Suprapubic skin (tissue), 4 donors: ENCODE measurements at regions not wholly inside any gene's neighbourhood (a gene's known extent, or its start where the extent isn't known, plus 50 kb on each side); places are given as distances from the start of the nearest gene placed in this dataset.

Experiments used
- DNase-seq, 2 donors: peaks; one replicate each; pipeline ENCODE4 v3.0.0-alpha.2; 2019; ENCODE audit warnings: low spot score in 2 of 2
- H3K27ac ChIP-seq: fragments of 200-600 bp; sonication (generic); one replicate; pipeline ENCODE4 v1.5.1; 2019
- H3K27me3 ChIP-seq: fragments of 200-600 bp; sonication (generic); one replicate; pipeline ENCODE4 v1.5.1; 2019
- H3K36me3 ChIP-seq: fragments of 200-600 bp; sonication (generic); one replicate; pipeline ENCODE4 v1.5.1; 2019
- H3K4me1 ChIP-seq: fragments of 200-600 bp; sonication (generic); one replicate; pipeline ENCODE4 v1.5.1; 2019
- H3K4me3 ChIP-seq: fragments of 200-600 bp; sonication (generic); one replicate; pipeline ENCODE4 v1.5.1; 2019; ENCODE audit warnings: mild to moderate bottlenecking
- H3K9me3 ChIP-seq: fragments of 200-600 bp; sonication (generic); one replicate; pipeline ENCODE4 v1.5.1; 2019
- CTCF ChIP-seq, 2 donors: fragments of 200-600 bp in 1 of 2; fragments of 450-650 bp in 1 of 2; sonication (generic) in 1 of 2; IDR thresholded peaks; one replicate each; pipeline ENCODE4 v1.5.1; 2016 to 2019; ENCODE audit warnings: antibody characterized with exemption in 2 of 2, mild to moderate bottlenecking in 1 of 2, moderate library complexity in 1 of 2
- EP300 ChIP-seq: sonication (generic); formaldehyde crosslinking; IDR thresholded peaks from one replicate; pipeline ENCODE4 v1.6.1; 2017; ENCODE audit warnings: antibody characterized with exemption
- POLR2A ChIP-seq, 2 donors: fragments of 450-650 bp; IDR thresholded peaks; one replicate each; pipeline ENCODE4 v1.6.1; 2017; ENCODE audit warnings: antibody characterized with exemption in 2 of 2, mild to moderate bottlenecking in 2 of 2, moderate library complexity in 2 of 2
- POLR2AphosphoS5 ChIP-seq, 3 donors: sonication (generic); formaldehyde crosslinking; IDR thresholded peaks; one replicate each; pipeline ENCODE4 v1.6.1; 2017; ENCODE audit warnings: antibody characterized with exemption in 3 of 3
- WGBS: methylation state at CpG from one replicate; pipeline ENCODE4 v1.1.5; 2018; 5-methylcytosine and 5-hydroxymethylcytosine counted together

- no peaks in the 10 kb centered on the region for H3K9me3 ChIP-seq
These were observed 134.5 kb upstream of the TLL1 start for GRCh38 chr4:165738571-165738970.

GRCh38 chr4:165740911-165741310 is 132.1 kb upstream of the TLL1 start:
- DNase-seq = no peak
- H3K9me3 ChIP-seq = no peaks in the 10 kb centered on the region
- no peaks in the 10 kb centered on the region for H3K27me3 ChIP-seq
- WGBS = 47% methylated on average over 6 of the region's 6 CpGs
- no peak overlapping the region for H3K4me3 ChIP-seq
- no peaks in the 10 kb centered on the region for H3K4me1 ChIP-seq
- TF ChIP-seq CTCF (IDR thresholded peaks at IDR 0.05) (no peak), EP300 (no peak), POLR2A (IDR thresholded peaks at IDR 0.05) (no peak), POLR2AphosphoS5 (IDR thresholded peaks at IDR 0.05) (no peak)
- H3K27ac ChIP-seq = no peak overlapping the region
- no peaks in the 10 kb centered on the region for H3K36me3 ChIP-seq

More at GRCh38 chr4:165738571-165738970, 134.5 kb upstream of the TLL1 start:
- no peak for TF ChIP-seq CTCF (IDR thresholded peaks at IDR 0.05)
- TF ChIP-seq POLR2AphosphoS5 (IDR thresholded peaks at IDR 0.05) = no peak
- TF ChIP-seq EP300 = no peak
- TF ChIP-seq POLR2A (IDR thresholded peaks at IDR 0.05) = no peak
- WGBS = 59% methylated on average over 1 of the region's 1 CpG
- H3K4me1 ChIP-seq = no peaks in the 10 kb centered on the region
- H3K36me3 ChIP-seq = no peaks in the 10 kb centered on the region
- no peaks in the 10 kb centered on the region for H3K27me3 ChIP-seq
- H3K4me3 ChIP-seq = no peak overlapping the region
- no peak for DNase-seq
- H3K27ac ChIP-seq = no peak overlapping the region

- Histone ChIP-seq H3K27me3 (no peaks in the 10 kb centered on the region), H3K27ac (no peak overlapping the region), H3K9me3 (no peaks in the 10 kb centered on the region), H3K36me3 (no peaks in the 10 kb centered on the region), H3K4me1 (no peaks in the 10 kb centered on the region), H3K4me3 (no peak overlapping the region)
- no peak for DNase-seq
- no peak for TF ChIP-seq EP300
- no peak for TF ChIP-seq POLR2AphosphoS5 (IDR thresholded peaks at IDR 0.05)
- no peak for TF ChIP-seq POLR2A (IDR thresholded peaks at IDR 0.05)
- no peak for TF ChIP-seq CTCF (IDR thresholded peaks at IDR 0.05)
- WGBS = 87% methylated on average over 3 of the region's 3 CpGs
These were observed 129.6 kb upstream of the TLL1 start for GRCh38 chr4:165743422-165743821.

GRCh38 chr4:165744370-165744769 is 128.7 kb upstream of the TLL1 start:
- Histone ChIP-seq H3K9me3 (no peaks in the 10 kb centered on the region), H3K4me1 (no peaks in the 10 kb centered on the region), H3K27ac (no peak overlapping the region), H3K4me3 (no peak overlapping the region), H3K36me3 (no peaks in the 10 kb centered on the region), H3K27me3 (no peaks in the 10 kb centered on the region)
- 62% methylated on average over 1 of the region's 1 CpG for WGBS
- TF ChIP-seq POLR2A (IDR thresholded peaks at IDR 0.05) (no peak), EP300 (no peak), CTCF (IDR thresholded peaks at IDR 0.05) (no peak), POLR2AphosphoS5 (IDR thresholded peaks at IDR 0.05) (no peak)
- no peak for DNase-seq

GRCh38 chr4:165748321-165748720 is 124.7 kb upstream of the TLL1 start:
- Histone ChIP-seq H3K9me3 (no peaks in the 10 kb centered on the region), H3K27ac (no peak overlapping the region), H3K27me3 (no peaks in the 10 kb centered on the region), H3K36me3 (no peaks in the 10 kb centered on the region), H3K4me3 (no peak overlapping the region), H3K4me1 (no peaks in the 10 kb centered on the region)
- 77% methylated on average over 1 of the region's 1 CpG for WGBS
- DNase-seq = no peak
- TF ChIP-seq EP300 (no peak), CTCF (IDR thresholded peaks at IDR 0.05) (no peak), POLR2A (IDR thresholded peaks at IDR 0.05) (no peak), POLR2AphosphoS5 (IDR thresholded peaks at IDR 0.05) (no peak)
